GM21360 (cell line): ENCODE measurements at regions not wholly inside any gene's neighbourhood (a gene's known extent, or its start where the extent isn't known, plus 50 kb on each side); places are given as distances from the start of the nearest gene placed in this dataset.
"Not testable (repeated sequence)": the region's sequence is repeated elsewhere in the genome, so short reads cannot be mapped to it uniquely, and the experiment has no call there.

ENCODE experiments used
- ATAC-seq: cut with Tn5 transposase; IDR thresholded peaks from one replicate; pipeline ENCODE4 v1.9.1; 2021; ENCODE audit warnings: mild to moderate bottlenecking, moderate library complexity; ENCODE audit not compliant: unreplicated experiment

- no peak for ATAC-seq
Measured at GRCh38 chr14:34050606-34051005, 99.7 kb upstream of the EGLN3 start.

DNA sequence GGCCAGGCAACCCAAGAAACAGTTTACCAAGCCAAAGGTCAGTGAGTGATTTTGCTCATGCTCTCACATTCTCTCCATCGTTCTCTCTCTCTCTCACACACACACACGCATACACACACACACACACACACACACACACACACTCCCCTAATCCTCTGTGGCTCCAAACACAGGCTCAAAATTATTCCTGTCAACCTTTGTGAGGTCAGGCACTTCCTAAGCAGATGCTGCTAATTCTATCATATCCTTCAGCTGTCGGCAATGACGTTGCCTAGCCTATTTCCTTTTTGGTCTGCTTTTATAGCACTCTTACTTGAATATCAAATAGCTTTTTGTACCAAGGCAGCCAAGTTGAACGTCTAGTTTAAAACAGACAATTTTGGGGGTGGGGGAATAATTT is 98.9 kb upstream of the EGLN3 start:
- no peak for ATAC-seq

DNA sequence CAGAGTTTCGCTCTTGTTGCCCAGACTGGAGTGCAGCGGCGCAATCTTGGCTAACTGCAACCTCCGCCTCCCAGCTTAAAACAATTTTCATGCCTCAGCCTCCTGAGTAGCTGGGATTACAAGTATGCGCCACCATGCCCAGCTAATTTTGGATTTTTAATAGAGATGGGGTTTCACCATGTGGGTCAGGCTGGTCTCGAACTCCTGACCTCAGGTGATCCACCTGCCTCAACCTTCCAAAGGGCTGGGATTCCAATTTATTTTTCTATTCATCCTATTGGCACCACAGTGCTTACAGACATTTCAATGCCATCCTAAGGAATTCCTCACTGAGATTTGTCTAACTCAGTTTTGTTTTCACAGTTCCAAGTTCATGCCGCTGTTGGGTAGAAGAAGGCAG is 98.3 kb upstream of the EGLN3 start:
- ATAC-seq: not testable (repeated sequence)

- ATAC-seq: no peak
Measured at GRCh38 chr14:34046799-34047520, 96.1 kb upstream of the EGLN3 start.

GRCh38 chr14:34044666-34045306 is 93.9 kb upstream of the EGLN3 start:
- ATAC-seq: no peak

DNA sequence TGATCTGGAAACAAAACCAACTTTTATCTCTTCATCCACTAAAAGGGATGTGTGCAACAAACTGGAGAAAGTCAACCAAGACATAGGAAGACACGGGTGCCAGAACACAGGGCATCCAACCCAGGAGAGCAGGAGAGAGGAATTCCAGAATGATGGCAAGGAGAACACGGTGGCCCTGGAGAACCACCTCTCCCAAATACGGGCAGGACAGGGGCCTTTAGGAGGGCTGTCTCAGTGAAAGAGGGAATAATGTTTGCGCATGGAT is 93.4 kb upstream of the EGLN3 start:
- ATAC-seq: no peak

GRCh38 chr14:34043627-34044372 is 92.9 kb upstream of the EGLN3 start:
- ATAC-seq: peak; percentile 86

GRCh38 chr14:34041220-34041619 is 90.3 kb upstream of the EGLN3 start:
- ATAC-seq: no peak

DNA sequence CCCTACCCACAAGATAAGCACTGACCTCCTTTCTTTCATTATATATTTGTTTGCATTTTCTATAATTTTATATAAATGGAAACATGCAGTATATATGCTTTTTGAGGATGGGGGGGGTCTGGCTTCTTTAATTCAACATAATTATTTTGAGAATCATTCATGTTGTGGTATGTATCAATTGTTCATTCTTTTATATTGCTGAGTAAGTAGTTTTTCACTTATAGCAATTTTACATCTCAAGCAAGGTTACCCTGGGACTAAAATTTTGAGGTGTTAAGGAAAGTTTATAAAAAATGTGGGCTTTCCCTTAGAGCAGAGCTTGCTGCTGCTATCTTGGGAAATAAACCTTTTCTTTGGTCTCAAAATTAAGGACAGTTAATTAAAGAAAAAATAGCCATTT is 89.9 kb upstream of the EGLN3 start:
- ATAC-seq: no peak

GRCh38 chr14:34039428-34040047 is 88.7 kb upstream of the EGLN3 start:
- no peak for ATAC-seq

DNA sequence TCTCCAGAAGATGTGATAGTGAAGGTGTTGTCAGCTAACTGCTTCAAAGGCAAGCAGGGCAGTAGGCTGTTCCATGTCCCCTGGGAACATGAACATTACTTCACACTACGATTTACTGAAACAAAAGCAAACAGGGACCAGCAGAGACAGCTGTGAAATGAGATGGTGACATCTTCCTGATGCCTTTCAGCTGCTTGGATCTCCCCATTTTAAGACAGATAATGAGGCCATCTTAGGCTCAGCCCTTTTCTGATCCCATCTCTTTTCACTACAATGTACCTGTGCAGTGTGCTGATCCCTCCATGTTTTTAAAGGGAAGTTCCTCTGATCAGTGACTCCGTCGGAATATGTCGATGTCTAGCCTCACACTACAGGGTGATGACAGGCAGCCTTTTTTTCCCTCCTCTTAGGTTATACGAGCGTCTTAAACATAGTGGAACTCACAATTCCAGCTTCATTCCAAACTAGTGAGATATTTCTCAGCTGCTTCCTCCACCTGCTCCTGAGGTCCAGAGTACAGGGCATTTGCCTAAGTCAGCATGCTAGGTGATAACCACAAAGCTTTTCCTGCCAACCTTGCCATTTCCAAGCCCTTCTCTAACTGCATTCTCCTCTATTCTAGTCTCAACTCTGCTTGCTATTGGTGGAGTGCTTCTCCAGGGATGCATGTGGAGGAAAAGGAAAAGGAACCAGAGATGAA is 87.6 kb upstream of the EGLN3 start:
- ATAC-seq: no peak

DNA sequence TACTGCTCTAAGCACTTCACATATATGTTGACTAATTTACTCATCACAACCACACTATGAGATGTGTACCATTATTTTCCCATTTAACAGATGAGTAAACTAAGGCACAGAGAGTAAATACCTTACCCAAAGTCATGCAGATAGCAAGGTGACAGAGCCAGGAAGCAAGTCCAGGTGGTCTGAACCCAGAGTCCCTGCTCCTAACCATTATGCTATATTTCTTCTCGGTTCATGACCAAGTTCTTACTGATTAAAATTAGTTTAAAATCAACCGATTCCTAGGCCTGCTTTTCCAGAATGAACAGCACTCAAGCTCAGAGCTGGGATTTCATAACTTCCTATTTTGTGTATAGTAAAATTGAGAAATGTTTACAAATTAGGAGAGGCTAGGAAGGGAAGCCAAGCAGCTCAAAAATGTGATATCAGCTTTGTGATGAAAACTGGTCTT is 85.5 kb upstream of the EGLN3 start:
- no peak for ATAC-seq

DNA sequence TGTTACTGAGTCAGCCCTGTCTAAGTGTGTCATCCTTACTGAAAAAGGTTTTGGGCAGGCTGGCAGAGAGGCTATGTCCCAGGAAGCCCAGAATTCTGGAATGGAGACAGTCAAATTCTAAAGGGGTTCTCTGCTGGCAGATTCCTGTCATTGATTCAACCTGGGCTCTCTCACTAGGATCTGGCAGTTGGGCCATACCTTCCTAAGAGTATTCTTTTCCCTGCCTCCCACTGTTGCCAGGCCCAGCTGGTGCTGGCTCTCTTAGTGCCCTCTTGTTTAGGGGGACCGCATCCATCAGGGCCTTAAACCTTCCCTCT is 85.0 kb upstream of the EGLN3 start:
- ATAC-seq: no peak

DNA sequence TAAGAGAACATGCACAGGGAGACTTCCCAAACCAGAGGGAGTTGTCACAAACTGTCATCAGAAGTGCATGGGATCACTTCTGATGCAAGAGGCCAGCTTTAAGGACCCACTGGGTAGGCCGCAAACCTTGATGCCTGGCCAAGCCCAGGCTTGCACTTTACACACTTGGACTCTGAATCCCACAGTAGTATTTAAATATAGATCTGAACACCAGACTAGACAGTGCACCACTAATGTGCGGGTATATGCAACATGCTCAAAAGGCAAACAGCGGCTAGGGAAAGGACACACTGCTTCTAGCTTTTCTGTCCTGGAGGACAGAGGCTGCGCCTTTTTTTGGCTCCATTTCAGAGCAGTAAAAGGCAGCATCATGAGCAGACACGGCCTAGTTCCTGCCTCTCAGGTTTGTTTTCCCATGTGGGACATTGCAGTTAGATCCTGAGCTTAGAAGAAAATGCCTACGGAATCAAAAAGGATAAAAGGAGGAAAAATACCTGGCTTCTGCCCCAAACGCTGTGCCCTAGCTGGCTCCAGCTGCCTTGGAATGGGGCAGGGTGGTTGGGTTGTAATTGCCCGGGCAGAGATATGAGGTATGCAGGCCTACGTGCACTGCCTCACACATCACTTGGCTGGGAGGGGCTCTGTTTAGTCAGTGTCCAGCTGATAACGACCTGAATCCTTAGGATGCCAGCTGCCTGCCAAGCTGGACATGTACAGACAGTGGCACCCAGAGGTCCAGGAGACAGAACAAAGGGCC is 84.5 kb upstream of the EGLN3 start:
- ATAC-seq: no peak

- no peak for ATAC-seq
Measured at GRCh38 chr14:34034447-34035176, 83.7 kb upstream of the EGLN3 start.

DNA sequence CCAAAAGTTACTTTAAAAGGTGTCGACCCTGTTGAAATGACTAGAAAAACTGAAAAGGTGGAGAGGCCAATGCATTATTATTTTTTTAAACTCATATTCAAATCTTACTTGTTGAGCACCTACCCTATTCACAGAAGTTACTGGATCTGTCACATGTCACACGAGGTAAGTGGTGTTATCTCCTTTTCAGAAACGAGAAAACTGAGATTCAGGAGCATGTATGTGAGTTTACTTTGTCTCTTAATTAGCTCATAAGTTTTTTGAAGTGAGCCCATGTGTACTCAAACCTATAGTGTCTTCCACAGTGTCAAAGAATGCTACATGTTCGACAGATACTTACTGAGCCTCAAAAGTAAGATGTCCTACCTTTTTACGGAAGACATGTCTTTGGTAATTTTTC is 81.8 kb upstream of the EGLN3 start:
- no peak for ATAC-seq

DNA sequence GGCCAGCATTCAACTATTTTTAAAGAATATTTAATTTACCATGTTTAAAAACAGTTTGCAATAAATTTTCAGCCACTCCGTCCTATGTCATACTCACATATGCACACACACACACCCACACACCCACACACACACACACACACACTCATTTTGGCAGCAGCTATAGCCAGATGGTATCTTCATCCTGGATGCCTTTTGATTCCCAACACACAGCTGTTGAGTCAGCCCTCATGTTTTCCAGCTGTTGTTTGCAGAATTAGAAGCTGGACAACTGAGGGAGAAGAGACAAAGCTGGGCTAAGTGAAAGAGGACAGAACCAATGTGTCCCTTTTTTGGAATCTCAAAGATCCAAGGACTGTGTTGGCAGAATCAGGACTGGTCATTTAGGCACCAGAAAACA is 80.0 kb upstream of the EGLN3 start:
- ATAC-seq: no peak

- no peak for ATAC-seq
Measured at GRCh38 chr14:34029921-34030334, 79.1 kb upstream of the EGLN3 start.

DNA sequence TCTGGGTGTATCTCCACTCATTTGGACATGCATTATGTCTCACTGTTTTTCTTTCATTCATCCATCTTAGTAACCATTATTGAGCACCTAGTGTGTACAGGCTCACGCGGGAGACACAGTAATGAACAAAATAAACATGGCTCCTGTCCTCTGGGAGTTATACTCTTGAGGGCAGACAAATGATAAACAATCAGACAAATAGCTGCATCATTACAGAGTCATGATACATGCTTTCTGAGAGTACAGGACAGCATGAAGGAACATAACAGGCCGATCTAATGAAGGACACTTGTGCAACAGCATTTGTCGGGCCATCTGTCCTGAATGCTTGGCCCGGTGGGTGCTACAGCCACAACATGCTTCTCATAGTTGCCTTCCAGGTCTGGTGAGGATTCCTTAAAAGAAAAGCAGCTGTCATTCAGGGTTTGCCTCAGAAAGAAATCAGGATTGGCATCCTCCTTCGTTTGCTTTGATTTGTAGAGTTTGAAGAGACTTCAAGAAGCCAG is 77.2 kb upstream of the EGLN3 start:
- ATAC-seq: no peak
